ENCODE measurements at regions not wholly inside any gene's neighbourhood (a gene's known extent, or its start where the extent isn't known, plus 50 kb on each side); places are given as distances from the start of the nearest gene placed in this dataset.

GRCh38 chr15:62957130-62957529 lies 85.4 kb upstream of the TPM1 start:
- no peak for TF ChIP-seq CTCF (IDR thresholded peaks at IDR 0.05; ENCODE audit: insufficient read depth, low read length, missing control alignments)
- POLR2A ChIA-PET: interaction anchor here (0.7 kb wide), 1 partner anchor 41 kb away, joined by 3 read pairs; no protein-coding TSS in a partner anchor
- no peak for DNase-seq (ENCODE audit: low read depth, low spot score)
- H3K4me3 ChIP-seq (ENCODE audit: low read depth, low read length): no peak overlapping the region
- CTCF ChIA-PET: interaction anchor here (1.0 to 1.1 kb wide), 2 partner anchors 10 to 58 kb away, joined by 3 read pairs; no protein-coding TSS in a partner anchor

DNA sequence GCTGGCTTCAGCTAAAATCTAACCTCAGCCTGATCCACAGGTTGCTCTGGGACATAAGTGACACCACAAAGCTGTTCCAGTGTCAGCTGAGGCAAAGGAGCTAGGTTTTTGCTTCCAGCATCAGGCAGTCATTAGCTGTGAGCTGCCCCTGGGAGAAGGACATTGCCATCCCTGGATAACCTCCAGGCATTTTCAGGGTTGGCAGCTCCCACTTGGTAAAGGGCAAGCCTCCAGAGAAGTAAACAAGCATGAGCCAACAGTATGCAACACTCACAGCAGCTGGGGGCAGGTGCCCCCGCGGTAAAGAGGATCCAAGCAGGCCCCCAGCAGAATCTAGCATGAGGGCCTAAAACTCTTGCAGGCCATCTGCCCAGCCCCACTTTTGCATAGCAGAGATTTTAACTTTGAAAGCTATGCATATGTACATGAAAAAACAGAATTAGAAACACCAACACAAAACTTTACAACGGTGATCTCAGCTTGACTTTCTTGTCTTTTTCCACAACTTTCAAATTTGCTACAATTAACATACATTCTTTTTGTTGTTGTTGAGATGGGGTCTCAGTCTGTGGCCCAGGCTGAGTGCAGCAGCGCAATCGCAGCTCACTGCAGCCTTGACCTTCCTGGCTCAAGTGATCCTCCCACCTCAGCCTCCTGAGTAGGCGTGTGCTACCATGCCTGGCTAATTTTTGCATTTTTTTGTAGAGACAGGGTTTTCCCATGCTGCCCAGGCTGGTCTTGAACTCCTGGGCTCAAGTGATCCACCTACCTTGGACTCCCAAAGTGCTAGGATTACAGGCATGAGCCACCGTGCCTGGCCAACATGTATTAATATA lies 83.8 kb upstream of the TPM1 start:
- no peak for TF ChIP-seq CTCF (IDR thresholded peaks at IDR 0.05; ENCODE audit: insufficient read depth, low read length, missing control alignments)
- CTCF ChIA-PET: interaction anchor here (0.9 to 1.2 kb wide), 3 partner anchors 12 to 18 kb away, joined by 3 to 4 read pairs (median 3); no protein-coding TSS in a partner anchor
- POLR2A ChIA-PET: interaction anchor here (0.7 to 1.5 kb wide), 2 partner anchors 48 to 89 kb away, joined by 3 read pairs; no protein-coding TSS in a partner anchor

GRCh38 chr15:62961134-62961533 lies 81.4 kb upstream of the TPM1 start:
- TF ChIP-seq CTCF (IDR thresholded peaks at IDR 0.05; ENCODE audit: insufficient read depth, low read length, missing control alignments): no peak
- CTCF ChIA-PET: no interaction called here
- no peak overlapping the region for H3K4me3 ChIP-seq (ENCODE audit: low read depth, low read length)
- no peak for DNase-seq (ENCODE audit: low read depth, low spot score)
- POLR2A ChIA-PET: no interaction called here

More for the DNA sequence above, 83.8 kb upstream of the TPM1 start:
- no peak for DNase-seq (ENCODE audit: low read depth, low spot score)
- no peak overlapping the region for H3K4me3 ChIP-seq (ENCODE audit: low read depth, low read length)

DNA sequence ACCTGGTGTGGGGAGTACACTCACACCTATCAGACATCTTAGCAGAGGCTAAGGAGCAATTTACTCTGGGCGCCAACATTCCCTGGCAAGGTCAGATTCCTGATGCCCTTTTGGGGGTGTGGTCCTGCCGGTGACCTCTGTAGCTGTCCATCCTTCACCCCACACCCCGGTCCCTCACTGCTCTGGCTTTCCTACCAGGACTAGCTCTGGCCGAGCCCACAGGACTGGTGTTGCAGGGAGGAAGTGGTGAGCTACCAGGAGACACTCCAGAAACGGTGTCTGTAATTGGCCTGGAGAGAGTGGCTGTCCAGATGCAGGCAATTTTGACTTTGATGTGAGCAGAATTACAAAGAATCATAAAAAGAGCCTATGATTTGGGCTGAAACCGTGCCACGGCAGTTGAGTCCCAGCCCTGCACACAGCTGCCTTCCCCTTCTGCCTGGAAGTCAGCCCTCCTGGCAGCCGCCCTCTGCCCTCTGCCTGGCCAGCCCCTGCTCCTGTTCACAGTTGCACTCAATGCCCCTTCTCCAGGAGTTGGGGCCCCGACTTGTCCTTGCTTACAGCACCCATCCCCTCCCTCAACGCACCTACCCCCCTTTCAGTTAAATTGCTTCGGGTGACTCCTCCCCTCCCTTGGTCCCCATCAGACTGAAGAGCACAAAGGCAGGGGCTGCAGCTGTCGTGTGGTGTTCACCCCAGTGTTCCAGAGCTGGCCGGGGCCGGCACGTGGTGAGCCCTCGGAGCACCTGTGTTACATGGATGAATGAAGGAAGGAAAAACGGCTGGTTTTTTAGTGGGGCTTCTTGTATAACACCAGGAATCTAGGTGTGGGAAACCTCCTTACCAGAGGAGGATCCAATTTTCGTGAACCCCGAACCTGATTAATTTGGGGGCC lies 80.2 kb upstream of the TPM1 start:
- DNase-seq (ENCODE audit: low read depth, low spot score): no peak
- CTCF ChIA-PET: no interaction called here
- POLR2A ChIA-PET: no interaction called here
- no peak overlapping the region for H3K4me3 ChIP-seq (ENCODE audit: low read depth, low read length)
- TF ChIP-seq CTCF (IDR thresholded peaks at IDR 0.05; ENCODE audit: insufficient read depth, low read length, missing control alignments): no peak

GRCh38 chr15:62964251-62964650 lies 78.3 kb upstream of the TPM1 start:
- no peak for TF ChIP-seq CTCF (IDR thresholded peaks at IDR 0.05; ENCODE audit: insufficient read depth, low read length, missing control alignments)
- ChIA-PET POLR2A (no interaction called here), CTCF (no interaction called here)
- no peak for DNase-seq (ENCODE audit: low read depth, low spot score)
- H3K4me3 ChIP-seq (ENCODE audit: low read depth, low read length): no peak overlapping the region
